SU-DHL-6 (cell line): ENCODE measurements at regions not wholly inside any gene's neighbourhood (a gene's known extent, or its start where the extent isn't known, plus 50 kb on each side); places are given as distances from the start of the nearest gene placed in this dataset.

ENCODE experiments used
- H2AFZ ChIP-seq: fragments of 200-600 bp; sonication (generic); 2 replicates; pipeline ENCODE4 v1.6.1; 2014; ENCODE audit warnings: low read depth, mild to moderate bottlenecking, moderate library complexity, mixed read lengths, antibody characterized with exemption, low read length; ENCODE audit not compliant: severe bottlenecking
- H3F3A ChIP-seq: fragments of 200-600 bp; shearing (Covaris generic); 2 replicates; pipeline ENCODE4 v1.6.0; 2016; ENCODE audit warnings: antibody characterized with exemption, mild to moderate bottlenecking; ENCODE audit not compliant: insufficient read depth
- H3K27ac ChIP-seq: fragments of 200-600 bp; sonication (generic); 2 replicates; pipeline ENCODE4 v1.5.1; 2016; ENCODE audit warnings: low read depth, mild to moderate bottlenecking, low read length, moderate library complexity, mixed read lengths
- H3K27me3 ChIP-seq: fragments of 200-600 bp; sonication (generic), shearing (Covaris generic); 2 replicates; pipeline ENCODE4 v1.6.0; 2014; ENCODE audit warnings: mild to moderate bottlenecking, low read length
- H3K36me3 ChIP-seq: fragments of 200-600 bp; sonication (generic); 2 replicates; pipeline ENCODE4 v1.6.1; 2014; ENCODE audit warnings: mild to moderate bottlenecking, low read length, mixed read lengths
- H3K4me2 ChIP-seq: fragments of 300-600, 200-600 bp; shearing (Covaris generic), sonication (generic); 2 replicates; pipeline ENCODE4 v1.6.0; 2014; ENCODE audit warnings: low read length, low read depth, mild to moderate bottlenecking; ENCODE audit not compliant: poor library complexity, severe bottlenecking
- H3K4me3 ChIP-seq: fragments of 200-600 bp; sonication (generic); 2 replicates; pipeline ENCODE4 v1.5.1; 2014; ENCODE audit warnings: antibody characterized with exemption, low read length, mild to moderate bottlenecking, mixed read lengths; ENCODE audit not compliant: insufficient read depth, poor library complexity, severe bottlenecking
- H3K79me2 ChIP-seq: fragments of 200-600 bp; sonication (generic); 2 replicates; pipeline ENCODE4 v1.6.1; 2014; ENCODE audit warnings: mild to moderate bottlenecking, low read length, moderate library complexity; ENCODE audit not compliant: insufficient read depth
- H3K9ac ChIP-seq: fragments of 200-600 bp; sonication (generic); 2 replicates; pipeline ENCODE4 v1.7.0; 2014; ENCODE audit warnings: mild to moderate bottlenecking, low read length
- H3K9me2 ChIP-seq: fragments of 200-600 bp; sonication (generic); replicated peaks from 2 replicates; pipeline ENCODE4 v1.6.1; 2014; ENCODE audit warnings: low read length; ENCODE audit not compliant: insufficient read depth
- H3K9me3 ChIP-seq: fragments of 200-600 bp; sonication (generic); 2 replicates; pipeline ENCODE4 v1.6.1; 2014; ENCODE audit warnings: low read length, mixed read lengths; ENCODE audit not compliant: insufficient read depth
- H4K20me1 ChIP-seq: fragments of 200-600 bp; sonication (generic); 2 replicates; pipeline ENCODE4 v1.6.1; 2014; ENCODE audit warnings: low read depth, mild to moderate bottlenecking, antibody characterized with exemption, low read length, moderate library complexity, mixed read lengths
- EZH2phosphoT487 ChIP-seq: fragments of 200-600 bp; sonication (generic), shearing (Covaris generic); conservative IDR thresholded peaks from 2 replicates; pipeline ENCODE4 v1.6.1; 2018; ENCODE audit warnings: mild to moderate bottlenecking, antibody characterized with exemption, low read length, moderate library complexity, mixed read lengths
- TF ChIP-seq, protein P1 (sequence below): fragments of 200-600 bp; sonication (generic); IDR thresholded peaks from one replicate; pipeline ENCODE4 v1.5.1; 2017; ENCODE audit warnings: antibody characterized with exemption, mild to moderate bottlenecking, low read length, moderate library complexity; ENCODE audit not compliant: insufficient read depth, poor library complexity, severe bottlenecking

DNA sequence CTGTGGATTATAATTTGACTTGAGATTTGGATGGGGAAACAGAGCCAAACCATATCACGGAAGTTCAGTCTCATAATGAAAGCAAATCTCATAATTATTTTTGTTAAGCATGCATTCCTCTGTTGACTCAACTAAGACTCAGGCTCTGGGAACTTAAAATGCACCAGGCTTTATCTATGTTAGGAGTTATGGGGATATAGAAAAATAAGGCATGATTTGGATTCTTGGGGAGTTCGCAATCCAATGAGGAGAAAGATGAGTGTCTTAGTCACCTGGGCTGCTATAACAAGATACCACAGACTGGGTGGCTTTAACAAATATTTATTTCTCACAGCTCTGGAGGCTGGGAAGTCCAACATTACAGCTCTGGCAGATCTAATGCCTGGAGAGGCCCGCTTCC, 89.4 kb upstream of the TJP1 start:
- H3K27ac ChIP-seq = no peak overlapping the region
- no peak overlapping the region for H3K4me2 ChIP-seq
- H3K79me2 ChIP-seq = no peaks in the 10 kb centered on the region
- no peaks in the 10 kb centered on the region for H3K9me3 ChIP-seq
- H3K9ac ChIP-seq = no peak overlapping the region
- no peak for TF ChIP-seq EZH2phosphoT487
- TF ChIP-seq, protein P1, sequence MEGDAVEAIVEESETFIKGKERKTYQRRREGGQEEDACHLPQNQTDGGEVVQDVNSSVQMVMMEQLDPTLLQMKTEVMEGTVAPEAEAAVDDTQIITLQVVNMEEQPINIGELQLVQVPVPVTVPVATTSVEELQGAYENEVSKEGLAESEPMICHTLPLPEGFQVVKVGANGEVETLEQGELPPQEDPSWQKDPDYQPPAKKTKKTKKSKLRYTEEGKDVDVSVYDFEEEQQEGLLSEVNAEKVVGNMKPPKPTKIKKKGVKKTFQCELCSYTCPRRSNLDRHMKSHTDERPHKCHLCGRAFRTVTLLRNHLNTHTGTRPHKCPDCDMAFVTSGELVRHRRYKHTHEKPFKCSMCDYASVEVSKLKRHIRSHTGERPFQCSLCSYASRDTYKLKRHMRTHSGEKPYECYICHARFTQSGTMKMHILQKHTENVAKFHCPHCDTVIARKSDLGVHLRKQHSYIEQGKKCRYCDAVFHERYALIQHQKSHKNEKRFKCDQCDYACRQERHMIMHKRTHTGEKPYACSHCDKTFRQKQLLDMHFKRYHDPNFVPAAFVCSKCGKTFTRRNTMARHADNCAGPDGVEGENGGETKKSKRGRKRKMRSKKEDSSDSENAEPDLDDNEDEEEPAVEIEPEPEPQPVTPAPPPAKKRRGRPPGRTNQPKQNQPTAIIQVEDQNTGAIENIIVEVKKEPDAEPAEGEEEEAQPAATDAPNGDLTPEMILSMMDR = no peak
- no peaks in the 10 kb centered on the region for H3F3A ChIP-seq
- no peaks in the 10 kb centered on the region for H3K27me3 ChIP-seq
- H3K4me3 ChIP-seq = no peak overlapping the region
- no peaks in the 10 kb centered on the region for H3K36me3 ChIP-seq
- H2AFZ ChIP-seq = no peak overlapping the region
- H4K20me1 ChIP-seq = no peaks in the 10 kb centered on the region
- H3K9me2 ChIP-seq = no peaks in the 10 kb centered on the region

DNA sequence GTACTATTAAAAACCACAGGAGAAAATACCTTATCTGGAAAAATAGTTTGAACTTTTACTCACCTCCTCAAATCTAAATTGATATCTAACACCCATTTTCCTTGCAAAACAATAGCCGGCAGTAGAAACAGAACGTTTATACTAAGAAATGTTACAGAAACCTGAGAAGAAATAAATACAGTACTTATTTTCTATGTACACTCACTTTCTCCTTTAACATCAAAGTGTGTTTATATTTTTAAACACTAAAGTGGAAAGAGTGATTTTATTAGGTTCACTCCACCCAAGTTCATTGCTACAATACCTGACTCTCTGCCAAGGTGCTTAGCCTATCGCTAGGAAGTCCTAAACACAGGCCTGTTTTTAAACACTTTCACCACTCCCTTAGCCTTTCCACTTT, 87.8 kb upstream of the TJP1 start:
- H3K36me3 ChIP-seq = no peaks in the 10 kb centered on the region
- no peak overlapping the region for H3K4me3 ChIP-seq
- no peaks in the 10 kb centered on the region for H3F3A ChIP-seq
- H4K20me1 ChIP-seq = no peaks in the 10 kb centered on the region
- TF ChIP-seq, protein P1 = no peak
- no peak for TF ChIP-seq EZH2phosphoT487
- H3K27me3 ChIP-seq = no peaks in the 10 kb centered on the region
- no peaks in the 10 kb centered on the region for H3K9me2 ChIP-seq
- no peak overlapping the region for H3K4me2 ChIP-seq
- H3K79me2 ChIP-seq = no peaks in the 10 kb centered on the region
- no peak overlapping the region for H3K9ac ChIP-seq
- H3K9me3 ChIP-seq = no peaks in the 10 kb centered on the region
- no peak overlapping the region for H3K27ac ChIP-seq
- H2AFZ ChIP-seq = no peak overlapping the region

DNA sequence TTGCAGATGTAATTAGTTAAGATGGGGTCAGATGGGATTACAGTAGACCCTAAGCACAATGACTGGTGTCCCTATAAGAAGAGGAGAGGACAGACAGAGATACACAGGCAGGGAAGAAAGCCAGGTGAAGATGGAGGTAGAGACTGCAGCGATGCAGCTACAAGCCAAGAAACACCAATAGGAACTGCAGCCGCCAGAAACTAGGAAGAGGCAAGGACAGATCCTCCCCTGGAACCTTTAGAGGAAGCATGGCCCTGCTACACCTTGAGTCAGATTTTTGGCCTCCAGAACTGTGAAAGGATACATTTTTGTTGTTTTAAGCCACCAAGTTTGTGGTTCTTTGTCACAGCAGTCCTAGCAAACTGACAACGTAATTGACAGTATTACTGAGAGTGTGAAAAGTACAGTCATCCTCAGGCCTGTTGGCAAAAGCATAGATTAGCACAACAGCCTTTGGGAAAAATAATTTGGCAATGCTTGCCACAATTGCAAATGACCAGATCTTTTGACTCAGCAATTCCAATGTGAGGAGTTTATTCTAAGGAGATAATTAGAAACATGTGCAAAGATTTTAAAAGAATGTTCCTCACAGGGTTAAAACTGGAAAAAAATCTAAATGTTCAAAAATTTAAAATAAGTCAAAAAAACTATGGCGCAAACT, 82.6 kb upstream of the TJP1 start:
- H3K4me3 ChIP-seq = no peak overlapping the region
- TF ChIP-seq, protein P1 = no peak
- no peak for TF ChIP-seq EZH2phosphoT487
- H3K9me2 ChIP-seq = no peaks in the 10 kb centered on the region
- H3K4me2 ChIP-seq = no peak overlapping the region
- H3K79me2 ChIP-seq = no peaks in the 10 kb centered on the region
- H2AFZ ChIP-seq = no peak overlapping the region
- no peaks in the 10 kb centered on the region for H3K9me3 ChIP-seq
- H3K27me3 ChIP-seq = no peaks in the 10 kb centered on the region
- H3K9ac ChIP-seq = no peak overlapping the region
- H3F3A ChIP-seq = no peaks in the 10 kb centered on the region
- H3K27ac ChIP-seq = no peak overlapping the region
- no peaks in the 10 kb centered on the region for H4K20me1 ChIP-seq
- H3K36me3 ChIP-seq = no peaks in the 10 kb centered on the region
